ENCODE measurements at regions not wholly inside any gene's neighbourhood (a gene's known extent, or its start where the extent isn't known, plus 50 kb on each side); places are given as distances from the start of the nearest gene placed in this dataset.
"Not testable (repeated sequence)": the region's sequence is repeated elsewhere in the genome, so short reads cannot be mapped to it uniquely, and the experiment has no call there.

GRCh38 chr13:74253161-74253560, 119.0 kb upstream of the KLF12 start:
- no peak for TF ChIP-seq CTCF (IDR thresholded peaks at IDR 0.05; ENCODE audit: extremely low read depth, missing control alignments)
- DNase-seq (ENCODE audit: low spot score): no peak

- no peak for DNase-seq (ENCODE audit: low spot score)
- no peak for TF ChIP-seq CTCF (IDR thresholded peaks at IDR 0.05; ENCODE audit: extremely low read depth, missing control alignments)
Observed at GRCh38 chr13:74251778-74252519, 117.7 kb upstream of the KLF12 start.

GRCh38 chr13:74250738-74251190, 116.6 kb upstream of the KLF12 start:
- DNase-seq (ENCODE audit: low spot score): no peak

GRCh38 chr13:74248477-74248876, 114.3 kb upstream of the KLF12 start:
- TF ChIP-seq CTCF (IDR thresholded peaks at IDR 0.05; ENCODE audit: extremely low read depth, missing control alignments): no peak
- no peak for DNase-seq (ENCODE audit: low spot score)

More at GRCh38 chr13:74250738-74251190, 116.6 kb upstream of the KLF12 start:
- TF ChIP-seq CTCF (IDR thresholded peaks at IDR 0.05; ENCODE audit: extremely low read depth, missing control alignments): no peak

GRCh38 chr13:74246487-74246886, 112.3 kb upstream of the KLF12 start:
- no peak for TF ChIP-seq CTCF (IDR thresholded peaks at IDR 0.05; ENCODE audit: extremely low read depth, missing control alignments)

GRCh38 chr13:74243637-74244526, 109.7 kb upstream of the KLF12 start:
- DNase-seq (ENCODE audit: low spot score): no peak
- TF ChIP-seq CTCF (IDR thresholded peaks at IDR 0.05; ENCODE audit: extremely low read depth, missing control alignments): no peak

More at GRCh38 chr13:74246487-74246886, 112.3 kb upstream of the KLF12 start:
- DNase-seq (ENCODE audit: low spot score): no peak

- DNase-seq (ENCODE audit: low spot score): not testable (repeated sequence)
Observed at GRCh38 chr13:74241343-74241742, 107.1 kb upstream of the KLF12 start.
